IPS-18a (cell line): ENCODE measurements at regions not wholly inside any gene's neighbourhood (a gene's known extent, or its start where the extent isn't known, plus 50 kb on each side); places are given as distances from the start of the nearest gene placed in this dataset.
"Not testable (repeated sequence)": the region's sequence is repeated elsewhere in the genome, so short reads cannot be mapped to it uniquely, and the experiment has no call there.

Experiments
- H3K27ac ChIP-seq: one replicate; pipeline ENCODE4 v1.5.1; 2013; ENCODE audit warnings: low read length
- H3K27me3 ChIP-seq: one replicate; pipeline ENCODE4 v1.6.1; 2013; ENCODE audit warnings: mild to moderate bottlenecking, low read length; ENCODE audit not compliant: control insufficient read depth, insufficient read depth
- H3K36me3 ChIP-seq: one replicate; pipeline ENCODE4 v1.6.1; 2013; ENCODE audit warnings: low read depth, low read length; ENCODE audit not compliant: control insufficient read depth
- H3K4me1 ChIP-seq: one replicate; pipeline ENCODE4 v1.6.1; 2013; ENCODE audit warnings: low read depth, low read length; ENCODE audit not compliant: control insufficient read depth
- H3K4me3 ChIP-seq: one replicate; pipeline ENCODE4 v1.5.1; 2013; ENCODE audit warnings: low read length
- H3K9ac ChIP-seq: one replicate; pipeline ENCODE4 v1.6.1; 2013; ENCODE audit warnings: mild to moderate bottlenecking, low read length, moderate library complexity
- H3K9me3 ChIP-seq: one replicate; pipeline ENCODE4 v1.6.1; 2013; ENCODE audit warnings: low read depth, low read length; ENCODE audit not compliant: control insufficient read depth

DNA sequence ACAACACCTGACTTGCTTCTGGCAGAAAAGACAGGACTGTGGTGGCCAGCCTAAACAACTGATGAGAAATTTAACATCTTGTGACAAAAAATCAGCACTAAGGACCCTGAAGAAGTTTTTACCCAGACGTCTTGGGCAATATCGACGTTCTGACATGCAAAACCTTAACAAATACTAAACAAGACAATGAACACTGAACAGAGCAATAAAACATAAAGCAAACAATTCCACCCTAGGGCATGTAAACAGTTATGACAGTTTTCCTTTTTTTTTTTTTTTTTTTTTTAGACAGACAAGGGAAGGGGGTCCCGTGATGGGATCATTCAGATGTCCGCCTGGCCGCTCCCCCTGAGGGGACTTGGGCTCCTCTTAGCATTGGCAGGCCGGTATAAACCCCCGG lies 738.0 kb downstream of the SI start:
- Histone ChIP-seq H3K9ac (no peak overlapping the region), H3K4me3 (no peak overlapping the region)

DNA sequence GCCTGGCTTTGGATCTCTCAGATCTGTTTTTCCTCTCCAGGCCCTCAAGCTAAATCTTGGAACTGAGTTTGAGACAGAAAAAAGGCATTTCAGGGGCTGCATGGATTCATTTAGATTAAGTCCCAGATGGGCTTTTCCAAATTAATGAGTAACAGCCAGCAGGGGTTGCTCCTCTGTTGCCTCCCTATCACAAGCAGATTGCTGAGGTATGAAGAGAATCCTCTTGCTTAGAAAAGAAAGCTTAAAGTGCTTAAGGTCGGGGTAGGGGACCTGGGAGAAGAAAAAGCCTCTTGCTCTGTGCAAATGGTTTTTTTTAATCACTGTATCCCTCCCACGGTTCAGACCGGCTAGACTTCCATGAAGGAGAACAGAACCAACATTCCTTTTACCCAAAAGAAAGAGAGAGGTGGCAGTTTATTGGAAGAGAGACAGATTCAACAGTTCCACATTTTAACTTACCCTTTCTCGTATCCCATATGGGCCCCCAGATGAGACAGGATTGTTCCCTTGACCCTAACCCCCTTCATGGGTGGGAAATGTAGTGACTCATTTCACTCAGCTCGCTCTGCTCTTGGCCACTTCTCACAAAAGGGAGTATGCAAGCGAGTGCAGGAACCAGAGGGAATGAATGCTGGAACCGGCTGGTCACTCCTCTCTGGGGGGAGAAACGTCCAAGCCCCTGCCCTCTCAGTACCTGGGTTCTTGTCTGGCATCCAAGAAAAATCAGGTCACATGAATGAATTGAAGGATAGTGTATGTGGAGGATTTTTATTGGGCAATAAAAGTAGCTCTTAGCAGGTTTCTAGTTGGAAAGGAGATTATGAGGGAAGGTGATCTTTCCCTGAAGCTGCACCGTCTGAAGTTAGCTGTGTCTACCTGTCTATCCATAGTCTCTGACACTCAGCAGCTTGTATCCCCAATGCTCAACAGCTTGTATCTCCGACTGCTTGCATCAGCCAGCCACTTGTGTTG lies 745.2 kb downstream of the SI start:
- Histone ChIP-seq H3K9ac (peak overlapping the region; percentile 28), H3K4me3 (peak overlapping the region; percentile 24), H3K27ac (peak overlapping the region; percentile 79)

More for the DNA sequence above, 738.0 kb downstream of the SI start:
- Histone ChIP-seq H3K27ac (no peak overlapping the region), H3K4me1 (no peaks in the 10 kb centered on the region), H3K27me3 (no peaks in the 10 kb centered on the region), H3K36me3 (no peaks in the 10 kb centered on the region), H3K9me3 (no peaks in the 10 kb centered on the region)

DNA sequence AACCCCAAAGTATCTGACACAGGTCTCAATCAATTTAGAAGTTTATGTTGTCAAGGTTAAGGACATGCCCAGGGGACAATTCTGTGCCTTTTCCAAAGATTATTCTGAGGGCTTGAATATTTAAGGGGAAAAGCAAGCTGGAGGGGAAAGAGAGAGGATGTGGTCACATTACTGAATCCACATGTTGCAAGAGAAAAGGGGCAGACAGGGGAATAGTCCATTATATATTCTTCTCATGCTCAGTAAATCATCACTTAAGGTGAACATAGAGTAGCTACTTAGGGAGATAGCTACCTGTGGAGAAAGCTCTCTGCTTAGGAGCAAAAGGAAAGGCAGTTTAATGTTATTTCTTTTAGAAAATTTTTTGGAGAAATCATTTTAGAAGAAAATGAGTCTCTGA lies 751.6 kb downstream of the SI start:
- H3K4me1 ChIP-seq: peaks cover 6% of the 10 kb centered on the region
- no peaks in the 10 kb centered on the region for H3K27me3 ChIP-seq
- H3K27ac ChIP-seq: no peak overlapping the region
- no peaks in the 10 kb centered on the region for H3K9me3 ChIP-seq
- no peak overlapping the region for H3K4me3 ChIP-seq
- H3K9ac ChIP-seq: no peak overlapping the region
- no peaks in the 10 kb centered on the region for H3K36me3 ChIP-seq

More for the DNA sequence above, 745.2 kb downstream of the SI start:
- Histone ChIP-seq H3K27me3 (no peaks in the 10 kb centered on the region), H3K4me1 (peaks cover 19% of the 10 kb centered on the region), H3K36me3 (no peaks in the 10 kb centered on the region), H3K9me3 (no peaks in the 10 kb centered on the region)

DNA sequence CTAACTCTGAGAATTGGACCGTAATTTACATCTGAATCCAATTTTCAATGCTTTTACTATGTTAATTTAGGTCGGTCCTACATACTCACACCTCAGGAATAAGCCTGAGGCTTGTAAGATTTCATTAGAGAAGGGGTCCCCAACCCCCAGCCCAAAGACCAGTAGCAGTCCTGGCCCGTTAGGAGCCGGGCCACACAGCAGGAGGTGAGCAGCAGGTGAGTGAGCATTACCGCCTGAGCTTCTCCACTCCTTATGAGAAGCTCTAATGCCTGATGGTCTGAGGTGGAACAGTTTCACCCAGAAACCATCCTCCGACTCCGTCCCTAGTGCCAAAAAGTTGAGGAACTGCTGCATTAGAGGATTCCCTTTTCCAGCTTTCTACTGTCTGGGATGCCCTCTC lies 757.3 kb downstream of the SI start:
- no peaks in the 10 kb centered on the region for H3K9me3 ChIP-seq
- H3K4me3 ChIP-seq: no peak overlapping the region
- no peaks in the 10 kb centered on the region for H3K27me3 ChIP-seq
- no peak overlapping the region for H3K27ac ChIP-seq
- H3K9ac ChIP-seq: no peak overlapping the region
- H3K4me1 ChIP-seq: peaks cover 13% of the 10 kb centered on the region
- no peaks in the 10 kb centered on the region for H3K36me3 ChIP-seq

DNA sequence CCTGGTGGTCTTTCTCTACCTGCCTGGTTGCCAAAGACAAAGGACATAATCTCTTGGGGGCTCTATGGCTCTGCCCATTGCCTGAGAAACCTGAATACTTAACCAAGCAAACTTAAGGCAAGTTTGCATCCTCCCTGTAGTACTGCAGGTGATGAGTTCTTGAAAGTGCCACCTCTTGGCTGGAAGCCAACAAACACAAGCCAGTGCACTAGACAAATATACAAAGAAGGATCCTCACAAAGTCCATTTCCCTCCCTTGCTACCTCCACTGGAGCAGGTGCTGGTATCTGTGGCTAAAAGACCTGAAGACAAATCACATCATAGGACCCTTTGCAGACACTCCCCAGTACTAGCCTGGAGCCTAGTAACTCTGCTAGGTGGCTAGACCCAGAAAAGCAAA lies 772.3 kb downstream of the SI start:
- H3K4me1 ChIP-seq: no peaks in the 10 kb centered on the region
- H3K9ac ChIP-seq: no peak overlapping the region
- H3K36me3 ChIP-seq: no peaks in the 10 kb centered on the region
- H3K9me3 ChIP-seq: no peaks in the 10 kb centered on the region
- no peak overlapping the region for H3K27ac ChIP-seq
- no peaks in the 10 kb centered on the region for H3K27me3 ChIP-seq
- H3K4me3 ChIP-seq: no peak overlapping the region

DNA sequence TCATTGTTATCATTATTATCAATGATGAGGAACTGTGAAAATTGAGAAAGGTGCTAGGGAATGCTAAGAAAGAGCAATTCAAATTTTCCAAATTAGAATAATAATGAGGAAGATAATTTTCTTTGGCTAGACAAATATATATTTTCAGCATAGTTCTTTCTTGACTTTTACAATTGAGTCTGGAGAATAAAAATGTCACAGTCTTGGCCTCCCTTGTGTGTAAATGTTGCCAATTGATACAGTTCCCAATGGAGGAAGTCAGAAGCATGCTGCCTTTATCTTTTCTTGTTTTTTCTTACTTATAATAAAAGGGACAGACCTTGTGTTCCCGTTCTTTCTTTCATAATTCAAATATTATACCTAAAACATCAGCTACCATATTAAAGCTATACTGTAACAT lies 774.4 kb downstream of the SI start:
- no peaks in the 10 kb centered on the region for H3K4me1 ChIP-seq
- H3K4me3 ChIP-seq: no peak overlapping the region
- no peaks in the 10 kb centered on the region for H3K27me3 ChIP-seq
- H3K27ac ChIP-seq: no peak overlapping the region
- no peaks in the 10 kb centered on the region for H3K9me3 ChIP-seq
- no peaks in the 10 kb centered on the region for H3K36me3 ChIP-seq
- no peak overlapping the region for H3K9ac ChIP-seq

DNA sequence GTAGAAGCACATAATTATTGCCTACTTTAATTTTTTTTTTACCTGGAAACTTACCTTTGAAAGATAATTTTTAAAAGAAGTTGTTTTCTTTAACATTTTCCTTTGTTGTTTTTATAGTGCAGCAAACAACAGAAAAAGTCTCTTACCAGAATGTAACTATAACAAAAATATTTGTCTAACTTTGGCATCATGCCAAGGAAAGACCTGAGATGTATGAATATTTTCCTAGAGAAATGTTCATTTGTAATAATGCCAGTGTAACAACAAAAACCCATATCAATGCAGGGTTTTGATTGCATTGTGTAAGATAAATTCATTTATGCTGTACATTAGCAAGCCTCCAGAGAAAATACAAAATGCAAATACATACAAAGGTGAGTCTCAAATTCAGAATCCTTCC lies 775.7 kb downstream of the SI start:
- Histone ChIP-seq H3K27me3 (no peaks in the 10 kb centered on the region), H3K9ac (no peak overlapping the region), H3K9me3 (no peaks in the 10 kb centered on the region), H3K36me3 (no peaks in the 10 kb centered on the region), H3K4me3 (no peak overlapping the region), H3K4me1 (no peaks in the 10 kb centered on the region), H3K27ac (no peak overlapping the region)

DNA sequence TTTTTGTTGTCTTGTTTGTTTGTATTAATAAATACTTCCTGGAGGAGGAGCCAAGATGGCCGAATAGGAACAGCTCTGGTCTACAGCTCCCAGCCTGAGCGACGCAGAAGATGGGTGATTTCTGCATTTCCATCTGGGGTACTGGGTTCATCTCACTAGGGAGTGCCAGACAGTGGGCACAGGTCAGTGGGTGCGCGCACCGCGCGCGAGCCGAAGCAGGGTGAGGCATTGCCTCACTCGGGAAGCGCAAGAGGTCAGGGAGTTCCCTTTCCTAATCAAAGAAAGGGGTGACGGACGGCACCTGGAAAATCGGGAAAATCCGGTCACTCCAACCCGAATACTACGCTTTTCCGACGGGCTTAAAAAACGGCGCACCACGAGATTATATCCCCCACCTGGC lies 786.8 kb downstream of the SI start:
- not testable (repeated sequence) for H3K27me3 ChIP-seq, H3K4me1 ChIP-seq, H3K9ac ChIP-seq, H3K27ac ChIP-seq, H3K9me3 ChIP-seq, H3K4me3 ChIP-seq, H3K36me3 ChIP-seq

DNA sequence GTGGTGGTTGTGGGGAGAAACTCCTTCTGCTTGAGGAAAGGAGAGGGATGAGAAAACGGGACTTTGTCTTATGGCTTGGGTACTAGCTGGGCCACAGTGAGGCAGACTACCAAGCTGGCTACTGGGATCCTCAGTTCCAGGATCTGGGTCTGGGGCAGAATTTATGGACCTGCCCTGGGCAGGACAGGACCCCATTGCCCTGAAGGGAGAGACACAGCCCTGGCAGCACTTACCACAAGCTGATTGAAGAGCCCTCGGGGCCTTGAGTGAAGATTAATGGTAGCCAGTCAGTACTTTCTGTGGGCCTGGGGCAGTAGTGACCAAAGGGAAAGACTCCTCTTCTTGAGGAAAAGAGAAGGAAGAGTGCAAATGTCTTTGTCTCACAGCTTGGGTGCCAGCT lies 799.7 kb downstream of the SI start:
- Histone ChIP-seq H3K9me3 (no peaks in the 10 kb centered on the region), H3K27ac (no peak overlapping the region), H3K9ac (no peak overlapping the region), H3K4me3 (no peak overlapping the region), H3K36me3 (no peaks in the 10 kb centered on the region), H3K4me1 (no peaks in the 10 kb centered on the region), H3K27me3 (no peaks in the 10 kb centered on the region)

DNA sequence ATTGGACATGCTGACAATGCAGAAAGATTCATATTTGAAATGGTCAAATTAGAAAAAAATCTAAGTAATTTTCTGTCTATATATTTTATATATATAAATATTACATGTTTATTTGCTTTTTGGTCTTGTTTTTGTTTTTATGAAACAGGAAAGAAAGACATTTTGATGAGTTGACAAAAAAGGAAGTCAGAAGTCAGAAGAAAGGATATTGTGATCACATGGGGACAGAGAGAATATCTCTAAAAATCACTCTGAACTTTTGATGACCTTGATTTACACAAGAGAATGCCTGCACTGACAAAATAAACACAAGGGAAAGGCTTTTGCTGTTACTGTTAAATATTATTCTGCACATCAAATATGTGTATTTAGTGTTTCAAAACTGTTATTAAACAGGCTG lies 811.2 kb downstream of the SI start:
- H3K27me3 ChIP-seq: no peaks in the 10 kb centered on the region
- no peaks in the 10 kb centered on the region for H3K9me3 ChIP-seq
- no peak overlapping the region for H3K9ac ChIP-seq
- H3K27ac ChIP-seq: no peak overlapping the region
- no peaks in the 10 kb centered on the region for H3K36me3 ChIP-seq
- no peaks in the 10 kb centered on the region for H3K4me1 ChIP-seq
- H3K4me3 ChIP-seq: no peak overlapping the region

DNA sequence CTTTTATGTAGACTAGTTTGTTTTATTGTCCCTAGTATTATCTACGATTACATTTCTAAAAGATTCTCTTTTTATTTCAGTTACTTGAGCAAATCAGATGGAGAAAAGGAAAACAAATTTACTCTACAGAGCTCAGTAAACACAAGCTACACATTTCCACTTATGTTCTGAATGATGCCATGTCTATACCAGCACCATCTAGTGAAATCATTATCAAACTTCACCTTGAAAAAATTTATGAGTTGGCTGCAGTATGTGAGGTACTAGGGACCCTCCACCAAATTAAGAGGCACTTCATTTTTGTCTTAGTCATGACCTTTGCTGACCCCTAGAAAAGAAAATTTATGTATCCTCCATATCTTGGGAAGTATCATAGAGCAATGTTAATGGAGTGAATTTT lies 827.4 kb downstream of the SI start:
- Histone ChIP-seq H3K27ac (no peak overlapping the region), H3K4me1 (no peaks in the 10 kb centered on the region), H3K36me3 (no peaks in the 10 kb centered on the region), H3K9ac (no peak overlapping the region), H3K9me3 (no peaks in the 10 kb centered on the region), H3K4me3 (no peak overlapping the region), H3K27me3 (no peaks in the 10 kb centered on the region)

DNA sequence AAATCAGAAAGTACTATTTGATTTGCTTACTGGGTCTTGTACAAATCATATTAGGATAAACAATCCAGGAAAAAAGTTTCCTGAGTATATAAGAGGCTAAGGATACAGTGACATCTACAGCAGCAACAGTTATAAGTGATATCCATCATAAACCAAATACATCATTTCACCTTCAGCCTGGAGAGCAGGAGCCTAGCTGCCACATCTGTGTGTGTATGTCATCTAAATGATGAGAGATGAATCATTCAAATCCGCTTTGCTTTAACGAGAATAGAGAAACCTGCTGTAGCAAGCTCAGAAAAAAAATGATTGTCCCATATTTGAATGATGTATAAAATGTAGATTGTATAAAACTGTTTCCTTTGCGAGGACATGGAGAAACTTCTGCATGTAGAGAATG lies 841.4 kb downstream of the SI start:
- no peak overlapping the region for H3K4me3 ChIP-seq
- no peaks in the 10 kb centered on the region for H3K9me3 ChIP-seq
- no peak overlapping the region for H3K27ac ChIP-seq
- H3K27me3 ChIP-seq: no peaks in the 10 kb centered on the region
- H3K4me1 ChIP-seq: no peaks in the 10 kb centered on the region
- H3K9ac ChIP-seq: no peak overlapping the region
- no peaks in the 10 kb centered on the region for H3K36me3 ChIP-seq
